Subcutaneous abdominal adipose tissue (tissue), 5 donors: ENCODE measurements at regions not wholly inside any gene's neighbourhood (a gene's known extent, or its start where the extent isn't known, plus 50 kb on each side); places are given as distances from the start of the nearest gene placed in this dataset.
"Not testable (repeated sequence)": the region's sequence is repeated elsewhere in the genome, so short reads cannot be mapped to it uniquely, and the experiment has no call there.

Experiments
- H3K27ac ChIP-seq: one replicate; pipeline ENCODE4 v1.7.0; 2013; ENCODE audit warnings: low read depth, mild to moderate bottlenecking, inconsistent platforms, low read length, moderate library complexity
- H3K27me3 ChIP-seq, 5 donors: one replicate each; pipeline ENCODE4 v1.7.0; 2013; ENCODE audit warnings: low read length in 5 of 5, inconsistent platforms in 1 of 5; ENCODE audit not compliant: control insufficient read depth in 5 of 5, insufficient read depth in 4 of 5
- H3K36me3 ChIP-seq, 5 donors: one replicate each; pipeline ENCODE4 v1.7.0; 2013; ENCODE audit warnings: low read length in 5 of 5; ENCODE audit not compliant: control insufficient read depth in 5 of 5, insufficient read depth in 5 of 5
- H3K4me1 ChIP-seq, 5 donors: one replicate each; pipeline ENCODE4 v1.7.0; 2013; ENCODE audit warnings: low read length in 5 of 5, mild to moderate bottlenecking in 3 of 5, moderate library complexity in 1 of 5; ENCODE audit not compliant: control insufficient read depth in 5 of 5, insufficient read depth in 5 of 5
- H3K4me3 ChIP-seq, 5 donors: one replicate each; pipeline ENCODE4 v1.7.0; 2013; ENCODE audit warnings: low read length in 5 of 5, low read depth in 1 of 5
- H3K9ac ChIP-seq, 5 donors: one replicate each; pipeline ENCODE4 v1.7.0; 2013; ENCODE audit warnings: low read length in 5 of 5, mild to moderate bottlenecking in 4 of 5, moderate library complexity in 3 of 5
- H3K9me3 ChIP-seq, 5 donors: one replicate each; pipeline ENCODE4 v1.7.0; 2013; ENCODE audit warnings: low read length in 5 of 5; ENCODE audit not compliant: control insufficient read depth in 5 of 5
- donor health status: healthy.
- donor health status: healthy.
- donor health status: healthy.
- donor health status: healthy.
- donor health status: healthy.

GRCh38 chr11:109965926-109966325, 127.3 kb upstream of the ZC3H12C start:
- not testable (repeated sequence) for H3K4me3 ChIP-seq, H3K27me3 ChIP-seq, H3K4me1 ChIP-seq, H3K9me3 ChIP-seq, H3K9ac ChIP-seq, H3K36me3 ChIP-seq, H3K27ac ChIP-seq

GRCh38 chr11:109967136-109967535, 126.1 kb upstream of the ZC3H12C start:
- H3K9me3 ChIP-seq, H3K4me3 ChIP-seq, H3K27ac ChIP-seq, H3K36me3 ChIP-seq, H3K9ac ChIP-seq, H3K27me3 ChIP-seq: not testable (repeated sequence)
- peaks cover 0 to 16% (median 8%) of the 10 kb centered on the region in 5 donors for H3K4me1 ChIP-seq

GRCh38 chr11:109968299-109968698, 124.9 kb upstream of the ZC3H12C start:
- no peaks in the 10 kb centered on the region for H3K36me3 ChIP-seq
- no peak overlapping the region for H3K27ac ChIP-seq
- H3K9ac ChIP-seq = no peak overlapping the region
- H3K9me3 ChIP-seq = no peaks in the 10 kb centered on the region
- H3K4me3 ChIP-seq = no peak overlapping the region
- H3K4me1 ChIP-seq = peaks cover 0 to 25% (median 8%) of the 10 kb centered on the region in 5 donors
- no peaks in the 10 kb centered on the region for H3K27me3 ChIP-seq

- Histone ChIP-seq H3K27ac (no peak overlapping the region), H3K4me3 (no peak overlapping the region), H3K4me1 (peaks cover 0 to 28% (median 8%) of the 10 kb centered on the region in 5 donors), H3K36me3 (no peaks in the 10 kb centered on the region), H3K9ac (no peak overlapping the region), H3K27me3 (no peaks in the 10 kb centered on the region), H3K9me3 (no peaks in the 10 kb centered on the region)
Measured at GRCh38 chr11:109968781-109969180, 124.4 kb upstream of the ZC3H12C start.

GRCh38 chr11:109970516-109971183, 122.5 kb upstream of the ZC3H12C start:
- Histone ChIP-seq H3K36me3 (no peaks in the 10 kb centered on the region), H3K27ac (no peak overlapping the region), H3K9me3 (no peaks in the 10 kb centered on the region), H3K4me3 (no peak overlapping the region), H3K27me3 (no peaks in the 10 kb centered on the region), H3K9ac (no peak overlapping the region), H3K4me1 (peaks cover 0 to 32% (median 8%) of the 10 kb centered on the region in 5 donors)

GRCh38 chr11:109971184-109971523, 122.0 kb upstream of the ZC3H12C start:
- Histone ChIP-seq H3K36me3 (no peaks in the 10 kb centered on the region), H3K4me1 (peaks cover 0 to 32% (median 8%) of the 10 kb centered on the region in 5 donors), H3K27me3 (no peaks in the 10 kb centered on the region), H3K4me3 (no peak overlapping the region), H3K9ac (no peak overlapping the region), H3K9me3 (no peaks in the 10 kb centered on the region), H3K27ac (no peak overlapping the region)

- H3K27me3 ChIP-seq = no peaks in the 10 kb centered on the region
- no peaks in the 10 kb centered on the region for H3K36me3 ChIP-seq
- H3K9me3 ChIP-seq = peaks cover 0 to under 1% (median 0%) of the 10 kb centered on the region in 5 donors
- H3K4me3 ChIP-seq = no peak overlapping the region
- H3K9ac ChIP-seq = no peak overlapping the region
- H3K27ac ChIP-seq = no peak overlapping the region
- H3K4me1 ChIP-seq = peaks cover 0 to 32% (median 8%) of the 10 kb centered on the region in 5 donors
Measured at GRCh38 chr11:109972181-109972715, 120.9 kb upstream of the ZC3H12C start.

- Histone ChIP-seq H3K27ac (no peak overlapping the region), H3K9me3 (peaks cover 0 to 7% (median 3%) of the 10 kb centered on the region in 5 donors), H3K9ac (no peak overlapping the region), H3K4me1 (peaks cover 0 to 32% (median 8%) of the 10 kb centered on the region in 5 donors), H3K4me3 (no peak overlapping the region), H3K27me3 (no peaks in the 10 kb centered on the region), H3K36me3 (no peaks in the 10 kb centered on the region)
Measured at GRCh38 chr11:109972939-109973338, 120.3 kb upstream of the ZC3H12C start.

GRCh38 chr11:109973486-109973885, 119.7 kb upstream of the ZC3H12C start:
- H3K27ac ChIP-seq = no peak overlapping the region

GRCh38 chr11:109974523-109974922, 118.7 kb upstream of the ZC3H12C start:
- no peaks in the 10 kb centered on the region for H3K36me3 ChIP-seq
- H3K4me3 ChIP-seq = no peak overlapping the region
- H3K4me1 ChIP-seq = peaks cover 0 to 32% (median 8%) of the 10 kb centered on the region in 5 donors
- H3K9ac ChIP-seq = no peak overlapping the region
- H3K27me3 ChIP-seq = no peaks in the 10 kb centered on the region
- peaks cover 0 to 7% (median 3%) of the 10 kb centered on the region in 5 donors for H3K9me3 ChIP-seq
- no peak overlapping the region for H3K27ac ChIP-seq

More at GRCh38 chr11:109973486-109973885, 119.7 kb upstream of the ZC3H12C start:
- Histone ChIP-seq H3K27me3 (no peaks in the 10 kb centered on the region), H3K9me3 (peaks cover 0 to 7% (median 3%) of the 10 kb centered on the region in 5 donors), H3K4me3 (no peak overlapping the region), H3K36me3 (no peaks in the 10 kb centered on the region), H3K9ac (no peak overlapping the region), H3K4me1 (peaks cover 0 to 32% (median 8%) of the 10 kb centered on the region in 5 donors)
